ENCODE measurements at regions not wholly inside any gene's neighbourhood (a gene's known extent, or its start where the extent isn't known, plus 50 kb on each side); places are given as distances from the start of the nearest gene placed in this dataset.
"Not testable (repeated sequence)": the region's sequence is repeated elsewhere in the genome, so short reads cannot be mapped to it uniquely, and the experiment has no call there.

- no peak for DNase-seq
Measured at GRCh38 chr5:53368516-53368915, 111.9 kb upstream of the FST start.

GRCh38 chr5:53368966-53369605 is 111.3 kb upstream of the FST start:
- no peak for DNase-seq

- DNase-seq: no peak
Measured at GRCh38 chr5:53369681-53370080, 110.7 kb upstream of the FST start.

GRCh38 chr5:53373451-53374158 is 106.8 kb upstream of the FST start:
- no peak for DNase-seq

GRCh38 chr5:53376853-53377252 is 103.6 kb upstream of the FST start:
- DNase-seq: no peak

- DNase-seq: no peak
Measured at GRCh38 chr5:53378190-53378589, 102.2 kb upstream of the FST start.

GRCh38 chr5:53378590-53379247 is 101.7 kb upstream of the FST start:
- no peak for DNase-seq

- DNase-seq: no peak
Measured at GRCh38 chr5:53386341-53386740, 94.1 kb upstream of the FST start.

GRCh38 chr5:53389093-53389492 is 91.3 kb upstream of the FST start:
- DNase-seq: no peak

GRCh38 chr5:53392073-53392472 is 88.4 kb upstream of the FST start:
- DNase-seq: no peak

- DNase-seq: no peak
Measured at GRCh38 chr5:53394808-53395207, 85.6 kb upstream of the FST start.

GRCh38 chr5:53397141-53397757 is 83.2 kb upstream of the FST start:
- DNase-seq: no peak

- peak; percentile 1 for DNase-seq
Measured at GRCh38 chr5:53397845-53398244, 82.6 kb upstream of the FST start.

- no peak for DNase-seq
Measured at GRCh38 chr5:53399926-53400697, 80.3 kb upstream of the FST start.

GRCh38 chr5:53403291-53403690 is 77.1 kb upstream of the FST start:
- no peak for DNase-seq

- DNase-seq: no peak
Measured at GRCh38 chr5:53403758-53404157, 76.7 kb upstream of the FST start.

- no peak for DNase-seq
Measured at GRCh38 chr5:53405396-53405795, 75.0 kb upstream of the FST start.

GRCh38 chr5:53406630-53407316 is 73.7 kb upstream of the FST start:
- no peak for DNase-seq

GRCh38 chr5:53407373-53407772 is 73.1 kb upstream of the FST start:
- DNase-seq: no peak

- DNase-seq: no peak
Measured at GRCh38 chr5:53411388-53411787, 69.0 kb upstream of the FST start.

GRCh38 chr5:53412499-53412898 is 67.9 kb upstream of the FST start:
- not testable (repeated sequence) for DNase-seq
